ENCODE measurements at regions not wholly inside any gene's neighbourhood (a gene's known extent, or its start where the extent isn't known, plus 50 kb on each side); places are given as distances from the start of the nearest gene placed in this dataset.

DNA sequence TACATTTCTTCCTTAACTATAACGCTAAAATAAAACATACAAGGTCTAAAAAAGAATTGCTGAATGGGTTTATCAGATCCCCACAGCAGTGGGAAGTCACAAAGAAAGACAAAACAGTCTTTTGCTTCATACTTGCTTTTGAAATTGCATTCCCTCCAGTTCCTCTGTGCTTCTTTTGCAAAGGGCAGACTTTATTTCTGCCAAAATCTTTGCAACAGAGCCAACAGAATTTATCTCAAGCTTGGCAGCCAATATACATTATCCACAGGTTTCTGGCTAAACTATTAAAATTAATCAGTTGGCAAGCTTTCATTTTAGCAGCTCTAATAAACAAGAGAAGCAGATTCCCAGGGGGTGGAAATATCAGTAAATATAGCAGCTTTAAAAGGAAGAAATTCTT, 378.9 kb upstream of the CA10 start:
- TF ChIP-seq, protein P1, sequence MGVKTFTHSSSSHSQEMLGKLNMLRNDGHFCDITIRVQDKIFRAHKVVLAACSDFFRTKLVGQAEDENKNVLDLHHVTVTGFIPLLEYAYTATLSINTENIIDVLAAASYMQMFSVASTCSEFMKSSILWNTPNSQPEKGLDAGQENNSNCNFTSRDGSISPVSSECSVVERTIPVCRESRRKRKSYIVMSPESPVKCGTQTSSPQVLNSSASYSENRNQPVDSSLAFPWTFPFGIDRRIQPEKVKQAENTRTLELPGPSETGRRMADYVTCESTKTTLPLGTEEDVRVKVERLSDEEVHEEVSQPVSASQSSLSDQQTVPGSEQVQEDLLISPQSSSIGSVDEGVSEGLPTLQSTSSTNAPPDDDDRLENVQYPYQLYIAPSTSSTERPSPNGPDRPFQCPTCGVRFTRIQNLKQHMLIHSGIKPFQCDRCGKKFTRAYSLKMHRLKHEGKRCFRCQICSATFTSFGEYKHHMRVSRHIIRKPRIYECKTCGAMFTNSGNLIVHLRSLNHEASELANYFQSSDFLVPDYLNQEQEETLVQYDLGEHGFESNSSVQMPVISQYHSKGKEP (CRISPR knock-in tag; IDR thresholded peaks at IDR 0.05) = no peak
- no peak for TF ChIP-seq RBAK (CRISPR knock-in tag; IDR thresholded peaks at IDR 0.05)

All from HepG2 (cell line).